ENCODE measurements at regions not wholly inside any gene's neighbourhood (a gene's known extent, or its start where the extent isn't known, plus 50 kb on each side); places are given as distances from the start of the nearest gene placed in this dataset.

DNA sequence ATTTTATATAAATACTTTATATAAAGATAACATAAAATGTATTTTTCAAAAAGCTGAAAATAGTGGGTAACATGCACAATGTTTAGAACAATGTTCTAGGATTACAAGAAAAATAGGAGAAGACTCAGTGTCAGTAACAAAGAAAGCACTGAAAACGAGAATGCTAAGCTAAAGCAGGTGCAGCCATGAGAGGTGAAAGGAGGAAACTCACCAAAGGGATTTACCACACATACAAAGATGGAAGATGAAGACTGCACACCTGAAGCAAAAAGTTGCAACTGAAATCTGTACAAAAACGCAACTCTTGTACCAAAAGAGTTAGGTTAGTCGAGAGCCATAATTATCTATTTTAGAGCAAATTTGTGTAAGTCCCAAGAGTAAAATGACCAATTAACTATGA, 1176.1 kb downstream of the LRFN5 start:
- peaks cover 0 to 21% (median 13%) of the 10 kb centered on the region in 4 donors for H3K9me3 ChIP-seq
- intact Hi-C loops (cut with DNase I), result no loop called here
- H3K4me3 ChIP-seq, result no peak overlapping the region
- no peak for DNase-seq (ENCODE audit: extremely low spot score)
- no peaks in the 10 kb centered on the region for H3K27me3 ChIP-seq
- WGBS, result 76% methylated on average over 3 of the region's 3 CpGs
- H3K36me3 ChIP-seq, result no peaks in the 10 kb centered on the region
- H3K27ac ChIP-seq (replicated peaks in 1 of 4), result no peak overlapping the region
- H3K4me1 ChIP-seq, result no peaks in the 10 kb centered on the region
- TF ChIP-seq POLR2A (IDR thresholded peaks at IDR 0.05; ENCODE audit: low read depth), result no peak
- TF ChIP-seq EP300 (IDR thresholded peaks at IDR 0.05), result no peak
- TF ChIP-seq POLR2AphosphoS5 (IDR thresholded peaks at IDR 0.05), result no peak
- TF ChIP-seq, protein P1, sequence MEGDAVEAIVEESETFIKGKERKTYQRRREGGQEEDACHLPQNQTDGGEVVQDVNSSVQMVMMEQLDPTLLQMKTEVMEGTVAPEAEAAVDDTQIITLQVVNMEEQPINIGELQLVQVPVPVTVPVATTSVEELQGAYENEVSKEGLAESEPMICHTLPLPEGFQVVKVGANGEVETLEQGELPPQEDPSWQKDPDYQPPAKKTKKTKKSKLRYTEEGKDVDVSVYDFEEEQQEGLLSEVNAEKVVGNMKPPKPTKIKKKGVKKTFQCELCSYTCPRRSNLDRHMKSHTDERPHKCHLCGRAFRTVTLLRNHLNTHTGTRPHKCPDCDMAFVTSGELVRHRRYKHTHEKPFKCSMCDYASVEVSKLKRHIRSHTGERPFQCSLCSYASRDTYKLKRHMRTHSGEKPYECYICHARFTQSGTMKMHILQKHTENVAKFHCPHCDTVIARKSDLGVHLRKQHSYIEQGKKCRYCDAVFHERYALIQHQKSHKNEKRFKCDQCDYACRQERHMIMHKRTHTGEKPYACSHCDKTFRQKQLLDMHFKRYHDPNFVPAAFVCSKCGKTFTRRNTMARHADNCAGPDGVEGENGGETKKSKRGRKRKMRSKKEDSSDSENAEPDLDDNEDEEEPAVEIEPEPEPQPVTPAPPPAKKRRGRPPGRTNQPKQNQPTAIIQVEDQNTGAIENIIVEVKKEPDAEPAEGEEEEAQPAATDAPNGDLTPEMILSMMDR (IDR thresholded peaks at IDR 0.05), result no peak

DNA sequence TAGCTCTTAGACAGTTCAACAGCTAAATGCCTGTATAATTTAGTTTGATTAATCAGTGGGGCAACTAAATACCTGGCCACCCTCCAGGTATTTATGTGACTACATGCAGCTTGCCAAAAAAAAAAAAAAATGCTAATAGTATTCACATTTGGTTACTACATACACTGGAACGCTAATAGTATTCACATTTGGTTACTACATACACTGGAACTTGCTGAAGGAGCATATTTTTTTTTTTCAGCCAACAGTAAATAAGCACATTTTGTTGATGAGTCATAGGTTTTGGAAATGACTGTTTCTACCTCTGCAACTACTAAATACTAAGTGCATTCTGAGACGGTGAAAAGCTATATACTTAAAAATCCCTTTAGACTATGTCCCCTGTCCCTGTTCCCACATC, 1172.3 kb downstream of the LRFN5 start:
- Histone ChIP-seq H3K4me1 (no peaks in the 10 kb centered on the region), H3K27ac (replicated peaks in 1 of 4) (no peak overlapping the region), H3K9me3 (peaks cover 0 to 2% (median 0%) of the 10 kb centered on the region in 4 donors), H3K4me3 (no peak overlapping the region), H3K36me3 (no peaks in the 10 kb centered on the region), H3K27me3 (no peaks in the 10 kb centered on the region)
- no peak for DNase-seq (ENCODE audit: extremely low spot score)
- intact Hi-C loops (cut with DNase I), result no loop called here
- TF ChIP-seq, protein P1 (IDR thresholded peaks at IDR 0.05), result no peak
- TF ChIP-seq POLR2AphosphoS5 (IDR thresholded peaks at IDR 0.05) (no peak), POLR2A (IDR thresholded peaks at IDR 0.05; ENCODE audit: low read depth) (no peak)
- WGBS, result 80% methylated on average over 2 of the region's 2 CpGs

DNA sequence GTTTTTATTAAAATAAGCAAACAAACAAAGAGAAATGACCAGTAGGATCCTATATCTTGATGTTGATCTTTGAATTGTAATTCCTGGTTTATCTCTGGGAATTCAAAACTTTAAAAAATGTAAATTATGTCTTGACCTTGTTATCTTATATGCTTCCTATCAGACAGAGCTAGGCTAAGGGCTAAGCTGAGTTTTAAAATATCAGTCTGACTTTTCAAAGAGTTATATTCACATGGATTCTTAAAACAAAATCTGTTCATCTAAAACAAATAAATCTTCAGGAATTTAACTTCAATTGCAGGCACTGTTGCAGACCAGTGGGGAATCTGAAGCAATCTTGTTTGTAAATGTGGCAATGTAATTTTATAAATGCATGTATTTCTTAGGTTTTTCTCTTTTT, 1144.1 kb downstream of the LRFN5 start:
- no peaks in the 10 kb centered on the region for H3K27me3 ChIP-seq
- TF ChIP-seq, protein P1 (IDR thresholded peaks at IDR 0.05), result no peak
- TF ChIP-seq POLR2AphosphoS5 (IDR thresholded peaks at IDR 0.05) (no peak), POLR2A (IDR thresholded peaks at IDR 0.05; ENCODE audit: low read depth) (no peak), EP300 (IDR thresholded peaks at IDR 0.05) (no peak)
- no peaks in the 10 kb centered on the region for H3K36me3 ChIP-seq
- no peak for DNase-seq (ENCODE audit: extremely low spot score)
- no peaks in the 10 kb centered on the region for H3K4me1 ChIP-seq
- H3K4me3 ChIP-seq, result no peak overlapping the region
- H3K27ac ChIP-seq (replicated peaks in 1 of 4), result no peak overlapping the region
- intact Hi-C loops (cut with DNase I), result no loop called here
- no peaks in the 10 kb centered on the region for H3K9me3 ChIP-seq

DNA sequence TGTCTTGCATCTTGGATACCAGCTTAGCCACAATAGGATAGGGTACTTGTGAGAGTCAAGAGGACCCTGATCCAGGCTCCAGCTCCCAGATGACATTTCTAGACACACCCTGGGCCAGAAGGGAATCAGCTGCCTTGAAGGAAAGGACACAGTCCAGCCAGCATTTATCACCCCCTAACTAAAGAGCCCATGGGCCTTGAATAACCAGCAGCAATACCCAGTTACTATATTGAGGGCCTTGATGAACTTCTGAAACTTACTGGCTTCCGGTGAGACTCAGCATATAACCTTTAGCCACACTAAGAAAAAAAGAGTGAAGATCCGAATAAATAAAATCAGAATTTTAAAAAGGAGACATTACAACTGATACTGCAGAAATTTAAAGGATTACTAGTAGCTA, 1135.4 kb downstream of the LRFN5 start:
- H3K27ac ChIP-seq (replicated peaks in 1 of 4), result no peak overlapping the region
- no peaks in the 10 kb centered on the region for H3K9me3 ChIP-seq
- H3K27me3 ChIP-seq, result no peaks in the 10 kb centered on the region
- intact Hi-C loops (cut with DNase I), result no loop called here
- H3K4me1 ChIP-seq, result no peaks in the 10 kb centered on the region
- TF ChIP-seq POLR2AphosphoS5 (IDR thresholded peaks at IDR 0.05) (no peak), POLR2A (IDR thresholded peaks at IDR 0.05; ENCODE audit: low read depth) (no peak), EP300 (IDR thresholded peaks at IDR 0.05) (no peak)
- TF ChIP-seq, protein P1 (IDR thresholded peaks at IDR 0.05), result no peak
- no peaks in the 10 kb centered on the region for H3K36me3 ChIP-seq
- no peak overlapping the region for H3K4me3 ChIP-seq
- DNase-seq (ENCODE audit: extremely low spot score), result no peak
- WGBS, result 81% methylated on average over 2 of the region's 2 CpGs

DNA sequence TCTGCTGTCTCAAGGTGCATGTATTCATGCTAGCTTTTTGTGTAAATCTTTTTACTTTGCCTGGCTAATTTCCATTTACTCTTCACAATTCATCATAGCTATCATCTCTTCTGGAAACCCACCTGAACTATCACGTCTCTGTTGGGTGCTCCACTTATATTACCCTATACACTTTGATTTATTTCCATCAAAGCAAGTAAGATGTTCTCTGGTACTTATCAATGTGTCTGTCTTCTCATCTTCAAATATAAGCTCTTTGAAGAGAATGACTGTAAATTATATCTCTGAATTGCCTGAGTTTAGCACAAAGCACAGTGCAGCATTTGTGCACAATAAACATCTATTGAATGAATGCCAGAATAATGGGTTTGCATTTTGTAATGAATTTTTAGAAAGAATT, 1129.7 kb downstream of the LRFN5 start:
- Histone ChIP-seq H3K36me3 (no peaks in the 10 kb centered on the region), H3K27ac (replicated peaks in 1 of 4) (no peak overlapping the region), H3K9me3 (no peaks in the 10 kb centered on the region), H3K27me3 (no peaks in the 10 kb centered on the region), H3K4me3 (no peak overlapping the region), H3K4me1 (no peaks in the 10 kb centered on the region)
- 61% methylated on average over 1 of the region's 1 CpG for WGBS
- intact Hi-C loops (cut with DNase I), result no loop called here
- TF ChIP-seq POLR2AphosphoS5 (IDR thresholded peaks at IDR 0.05) (no peak), POLR2A (IDR thresholded peaks at IDR 0.05; ENCODE audit: low read depth) (no peak), EP300 (IDR thresholded peaks at IDR 0.05) (no peak)
- TF ChIP-seq, protein P1 (IDR thresholded peaks at IDR 0.05), result no peak
- no peak for DNase-seq (ENCODE audit: extremely low spot score)
